ENCODE measurements at regions not wholly inside any gene's neighbourhood (a gene's known extent, or its start where the extent isn't known, plus 50 kb on each side); places are given as distances from the start of the nearest gene placed in this dataset.

DNA sequence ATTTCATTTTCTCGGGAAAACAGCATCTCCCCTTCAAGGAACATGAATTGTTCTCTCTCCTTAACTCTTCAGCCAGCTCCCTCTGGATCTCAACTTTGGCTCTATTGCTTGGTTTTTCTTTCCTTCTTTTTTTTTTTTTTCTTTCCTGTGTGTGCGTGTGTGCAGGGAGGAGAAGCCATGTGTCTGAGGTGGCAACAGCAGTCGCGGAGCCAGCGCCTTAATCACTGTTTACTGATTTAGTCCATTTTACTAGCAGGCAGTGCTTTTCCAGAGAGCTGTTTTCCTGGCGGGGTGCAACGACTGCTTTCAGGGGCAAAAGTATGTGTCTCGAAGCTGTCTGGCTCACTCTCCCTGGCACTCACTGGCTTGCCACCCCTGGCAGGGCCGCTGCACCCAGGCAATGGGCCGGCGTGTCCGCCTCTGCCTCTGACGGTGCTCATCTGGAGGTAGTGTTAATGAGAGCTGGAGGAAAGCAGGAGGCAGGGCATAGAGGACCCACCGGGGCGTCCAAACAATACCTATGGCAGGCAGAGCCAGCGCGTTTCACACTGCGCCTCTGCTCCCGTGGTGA is 835.4 kb upstream of the NR2F2 start:
- no peak for TF ChIP-seq EZH2phosphoT487 (IDR thresholded peaks at IDR 0.05; ENCODE audit: borderline replicate concordance, low read length)
- TF ChIP-seq, protein P1, sequence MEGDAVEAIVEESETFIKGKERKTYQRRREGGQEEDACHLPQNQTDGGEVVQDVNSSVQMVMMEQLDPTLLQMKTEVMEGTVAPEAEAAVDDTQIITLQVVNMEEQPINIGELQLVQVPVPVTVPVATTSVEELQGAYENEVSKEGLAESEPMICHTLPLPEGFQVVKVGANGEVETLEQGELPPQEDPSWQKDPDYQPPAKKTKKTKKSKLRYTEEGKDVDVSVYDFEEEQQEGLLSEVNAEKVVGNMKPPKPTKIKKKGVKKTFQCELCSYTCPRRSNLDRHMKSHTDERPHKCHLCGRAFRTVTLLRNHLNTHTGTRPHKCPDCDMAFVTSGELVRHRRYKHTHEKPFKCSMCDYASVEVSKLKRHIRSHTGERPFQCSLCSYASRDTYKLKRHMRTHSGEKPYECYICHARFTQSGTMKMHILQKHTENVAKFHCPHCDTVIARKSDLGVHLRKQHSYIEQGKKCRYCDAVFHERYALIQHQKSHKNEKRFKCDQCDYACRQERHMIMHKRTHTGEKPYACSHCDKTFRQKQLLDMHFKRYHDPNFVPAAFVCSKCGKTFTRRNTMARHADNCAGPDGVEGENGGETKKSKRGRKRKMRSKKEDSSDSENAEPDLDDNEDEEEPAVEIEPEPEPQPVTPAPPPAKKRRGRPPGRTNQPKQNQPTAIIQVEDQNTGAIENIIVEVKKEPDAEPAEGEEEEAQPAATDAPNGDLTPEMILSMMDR (IDR thresholded peaks at IDR 0.05; ENCODE audit: low read depth, low read length, poor library complexity, severe bottlenecking) = no peak

DNA sequence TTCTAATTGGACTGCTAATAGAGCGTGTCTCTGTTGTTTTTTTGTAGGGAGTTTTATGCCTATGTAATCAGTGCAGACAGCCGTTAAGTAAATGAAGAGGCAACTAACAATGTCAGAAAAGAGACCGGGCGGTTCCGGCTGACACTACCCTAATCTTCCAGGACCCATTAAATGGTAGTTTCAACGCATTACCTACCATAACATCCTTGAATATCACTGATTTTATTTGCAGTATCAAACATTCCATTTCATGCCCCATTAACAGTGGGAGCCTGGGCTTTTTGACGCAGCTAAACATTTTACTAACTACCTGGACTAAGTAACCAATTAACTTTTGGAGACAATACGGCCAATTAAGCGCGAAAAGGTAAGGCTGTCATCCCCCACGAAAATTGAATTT is 832.9 kb upstream of the NR2F2 start:
- no peaks in the 10 kb centered on the region for H3K27me3 ChIP-seq (ENCODE audit: control insufficient read depth, low read length)
- H3K4me2 ChIP-seq (ENCODE audit: low read length) = no peak overlapping the region
- TF ChIP-seq, protein P1 (IDR thresholded peaks at IDR 0.05; ENCODE audit: low read depth, low read length, poor library complexity, severe bottlenecking) = no peak
- no peak for TF ChIP-seq EZH2phosphoT487 (IDR thresholded peaks at IDR 0.05; ENCODE audit: borderline replicate concordance, low read length)

More for the DNA sequence above, 835.4 kb upstream of the NR2F2 start:
- no peaks in the 10 kb centered on the region for H3K9me2 ChIP-seq (replicated peaks; ENCODE audit: control insufficient read depth, low read length)
- no peaks in the 10 kb centered on the region for H3K36me3 ChIP-seq (ENCODE audit: control insufficient read depth, low read length)
- no peaks in the 10 kb centered on the region for H3K9me3 ChIP-seq (ENCODE audit: control insufficient read depth, insufficient read depth, low read length)
- H3K4me2 ChIP-seq (ENCODE audit: low read length) = no peak overlapping the region
- H3K27ac ChIP-seq (ENCODE audit: low read depth, low read length) = no peak overlapping the region
- no peaks in the 10 kb centered on the region for H3K27me3 ChIP-seq (ENCODE audit: control insufficient read depth, low read length)
- H3K4me3 ChIP-seq (ENCODE audit: low read length) = no peak overlapping the region
- no peaks in the 10 kb centered on the region for H3K79me2 ChIP-seq (ENCODE audit: control insufficient read depth, low read length)
- no peaks in the 10 kb centered on the region for H3K4me1 ChIP-seq (ENCODE audit: control insufficient read depth, low read length)
- H4K20me1 ChIP-seq (ENCODE audit: control insufficient read depth, insufficient read depth, low read depth, low read length) = no peaks in the 10 kb centered on the region
- H3F3A ChIP-seq (ENCODE audit: control insufficient read depth, insufficient read depth) = no peaks in the 10 kb centered on the region

DNA sequence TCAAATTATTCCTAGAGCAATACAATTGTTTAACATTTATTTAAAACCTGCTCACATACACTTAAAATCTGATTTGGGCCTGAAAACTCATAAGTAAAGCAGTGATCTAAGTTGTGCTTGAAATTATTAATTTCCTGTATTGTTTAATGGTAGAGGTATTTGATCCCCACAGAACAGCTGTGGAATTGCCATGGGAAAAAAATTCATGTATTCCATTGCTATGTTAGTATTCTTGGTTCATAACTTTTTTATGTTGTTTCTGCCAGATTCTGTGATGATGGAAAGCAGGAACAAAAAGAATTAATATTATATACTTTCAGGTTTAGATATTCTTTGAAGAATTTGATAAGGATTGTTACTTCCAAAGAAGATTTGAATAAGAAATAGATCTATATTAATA is 831.5 kb upstream of the NR2F2 start:
- H3F3A ChIP-seq (ENCODE audit: control insufficient read depth, insufficient read depth) = no peaks in the 10 kb centered on the region
- H3K9me3 ChIP-seq (ENCODE audit: control insufficient read depth, insufficient read depth, low read length) = no peaks in the 10 kb centered on the region
- no peak for TF ChIP-seq EZH2phosphoT487 (IDR thresholded peaks at IDR 0.05; ENCODE audit: borderline replicate concordance, low read length)
- TF ChIP-seq, protein P1 (IDR thresholded peaks at IDR 0.05; ENCODE audit: low read depth, low read length, poor library complexity, severe bottlenecking) = no peak
- H3K4me2 ChIP-seq (ENCODE audit: low read length) = no peak overlapping the region
- no peaks in the 10 kb centered on the region for H4K20me1 ChIP-seq (ENCODE audit: control insufficient read depth, insufficient read depth, low read depth, low read length)
- no peaks in the 10 kb centered on the region for H3K4me1 ChIP-seq (ENCODE audit: control insufficient read depth, low read length)
- no peak overlapping the region for H3K27ac ChIP-seq (ENCODE audit: low read depth, low read length)
- H3K27me3 ChIP-seq (ENCODE audit: control insufficient read depth, low read length) = no peaks in the 10 kb centered on the region
- H3K79me2 ChIP-seq (ENCODE audit: control insufficient read depth, low read length) = no peaks in the 10 kb centered on the region
- no peaks in the 10 kb centered on the region for H3K9me2 ChIP-seq (replicated peaks; ENCODE audit: control insufficient read depth, low read length)
- H3K36me3 ChIP-seq (ENCODE audit: control insufficient read depth, low read length) = no peaks in the 10 kb centered on the region
- H3K4me3 ChIP-seq (ENCODE audit: low read length) = no peak overlapping the region

More for the DNA sequence above, 832.9 kb upstream of the NR2F2 start:
- H3F3A ChIP-seq (ENCODE audit: control insufficient read depth, insufficient read depth) = no peaks in the 10 kb centered on the region
- H3K36me3 ChIP-seq (ENCODE audit: control insufficient read depth, low read length) = no peaks in the 10 kb centered on the region
- H3K79me2 ChIP-seq (ENCODE audit: control insufficient read depth, low read length) = no peaks in the 10 kb centered on the region
- no peaks in the 10 kb centered on the region for H3K4me1 ChIP-seq (ENCODE audit: control insufficient read depth, low read length)
- no peaks in the 10 kb centered on the region for H3K9me3 ChIP-seq (ENCODE audit: control insufficient read depth, insufficient read depth, low read length)
- no peaks in the 10 kb centered on the region for H4K20me1 ChIP-seq (ENCODE audit: control insufficient read depth, insufficient read depth, low read depth, low read length)
- no peak overlapping the region for H3K27ac ChIP-seq (ENCODE audit: low read depth, low read length)
- H3K9me2 ChIP-seq (replicated peaks; ENCODE audit: control insufficient read depth, low read length) = no peaks in the 10 kb centered on the region
- H3K4me3 ChIP-seq (ENCODE audit: low read length) = no peak overlapping the region

Data from DOHH2 (cell line).